ENCODE measurements at regions not wholly inside any gene's neighbourhood (a gene's known extent, or its start where the extent isn't known, plus 50 kb on each side); places are given as distances from the start of the nearest gene placed in this dataset.
"Not testable (repeated sequence)": the region's sequence is repeated elsewhere in the genome, so short reads cannot be mapped to it uniquely, and the experiment has no call there.

DNA sequence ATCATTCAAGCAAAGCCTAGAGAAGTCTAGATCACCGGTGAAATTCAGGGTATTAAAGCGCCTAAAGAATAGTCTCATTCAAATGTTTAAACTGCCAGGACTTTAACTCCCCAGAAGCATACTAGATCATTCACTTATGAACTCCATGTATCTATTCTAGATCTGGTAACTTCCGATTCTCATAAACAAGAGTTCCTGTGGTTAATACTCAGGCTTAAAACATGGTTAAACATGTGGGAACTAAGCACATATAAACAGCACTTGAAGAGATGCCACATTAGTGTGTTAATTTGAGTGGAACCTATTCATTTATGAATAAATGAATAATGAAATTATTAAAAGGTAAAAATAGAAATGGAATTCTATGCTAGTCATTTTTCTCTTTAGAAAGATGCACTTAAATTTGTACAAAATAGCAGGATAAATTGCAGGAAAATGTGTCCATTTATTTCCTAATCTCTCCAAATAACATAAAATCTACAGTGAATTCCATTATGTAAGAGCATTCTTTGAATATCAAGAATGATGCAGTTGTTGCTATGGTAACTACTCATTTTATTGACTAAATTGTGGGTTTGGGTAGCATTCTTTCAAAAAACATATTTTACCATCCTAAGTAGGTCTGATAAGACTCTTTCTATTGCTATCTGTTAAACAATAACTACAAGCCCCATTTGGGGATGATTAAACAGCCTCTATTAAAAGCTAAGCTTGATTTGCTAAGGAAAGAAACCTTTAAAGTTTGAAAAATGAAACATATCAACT is 147.6 kb upstream of the TMEM168 start:
- no peak for DNase-seq (ENCODE audit: low spot score)

DNA sequence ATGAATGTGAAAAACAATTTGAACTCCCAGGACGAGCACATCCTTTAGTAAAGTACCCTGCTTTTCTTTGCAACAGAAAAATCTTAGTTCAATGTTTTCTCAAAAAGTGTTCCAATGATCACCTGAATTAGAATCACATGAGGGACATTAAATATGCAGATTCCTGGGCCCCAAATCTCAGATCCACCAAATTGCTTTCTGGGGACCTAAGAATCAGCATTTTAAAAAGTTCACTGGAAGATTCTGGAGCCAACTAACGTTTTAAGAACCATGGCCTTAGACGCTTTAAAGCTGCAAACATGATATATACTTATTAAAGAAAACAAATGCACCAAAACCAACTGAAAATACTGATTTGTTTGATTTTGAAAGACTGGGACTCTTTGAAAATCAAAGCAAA is 143.4 kb upstream of the TMEM168 start:
- DNase-seq (ENCODE audit: low spot score) = no peak

DNA sequence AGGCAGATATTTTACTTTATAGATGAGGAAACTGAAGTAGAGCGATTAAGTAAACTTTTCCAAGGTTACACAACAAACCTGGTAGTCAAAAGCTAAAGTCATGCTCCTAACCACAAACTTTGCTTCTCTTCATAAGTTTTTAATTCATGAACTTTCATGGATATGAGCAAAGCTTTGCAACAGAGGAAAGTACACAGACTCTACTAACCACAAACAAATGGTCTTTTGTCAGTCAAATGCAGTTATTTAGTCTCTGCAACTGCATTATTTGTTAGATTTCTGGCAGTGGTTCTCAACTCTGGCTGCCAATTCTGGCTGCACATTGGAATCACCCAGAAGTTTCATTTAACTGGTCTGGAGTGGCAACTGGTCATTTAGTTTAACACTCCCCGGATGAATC is 140.6 kb upstream of the TMEM168 start:
- DNase-seq (ENCODE audit: low spot score) = no peak

DNA sequence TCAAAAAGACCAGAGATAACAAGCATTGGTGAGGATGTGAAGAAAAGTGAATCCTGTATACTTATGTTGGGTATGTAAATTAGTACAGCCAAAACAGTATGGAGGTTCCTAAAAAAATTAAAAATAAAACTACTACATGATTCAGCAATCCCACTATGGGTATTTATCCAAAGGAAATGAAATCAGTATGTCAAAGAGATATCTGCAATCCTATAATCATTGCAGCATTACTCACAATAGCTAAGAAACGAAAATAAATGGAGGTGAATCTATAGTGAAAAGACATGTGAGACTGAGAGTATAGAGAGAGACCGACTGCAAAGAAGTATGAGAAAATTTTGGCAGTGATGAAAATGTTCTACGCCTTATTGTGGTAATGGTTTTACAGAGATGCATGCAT is 139.2 kb upstream of the TMEM168 start:
- no peak for DNase-seq (ENCODE audit: low spot score)

DNA sequence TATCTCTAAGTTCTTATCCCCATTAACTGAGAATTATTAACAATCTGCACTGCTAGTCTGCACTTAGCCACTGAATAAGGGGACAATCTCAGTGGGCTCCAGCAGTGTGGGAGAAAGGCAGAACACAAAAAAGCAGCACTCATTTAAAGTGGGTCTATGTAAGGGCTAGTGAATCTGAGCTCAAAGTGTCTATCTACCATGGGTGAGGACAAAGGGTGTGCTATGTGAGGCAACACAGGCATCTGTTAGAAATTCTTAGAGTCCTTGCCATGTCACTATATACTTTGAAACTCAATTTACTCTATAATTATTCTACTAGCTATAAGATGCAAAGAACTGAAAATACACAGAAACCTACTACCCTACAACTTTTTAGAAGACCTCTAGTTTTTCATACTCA is 135.8 kb upstream of the TMEM168 start:
- no peak for DNase-seq (ENCODE audit: low spot score)

DNA sequence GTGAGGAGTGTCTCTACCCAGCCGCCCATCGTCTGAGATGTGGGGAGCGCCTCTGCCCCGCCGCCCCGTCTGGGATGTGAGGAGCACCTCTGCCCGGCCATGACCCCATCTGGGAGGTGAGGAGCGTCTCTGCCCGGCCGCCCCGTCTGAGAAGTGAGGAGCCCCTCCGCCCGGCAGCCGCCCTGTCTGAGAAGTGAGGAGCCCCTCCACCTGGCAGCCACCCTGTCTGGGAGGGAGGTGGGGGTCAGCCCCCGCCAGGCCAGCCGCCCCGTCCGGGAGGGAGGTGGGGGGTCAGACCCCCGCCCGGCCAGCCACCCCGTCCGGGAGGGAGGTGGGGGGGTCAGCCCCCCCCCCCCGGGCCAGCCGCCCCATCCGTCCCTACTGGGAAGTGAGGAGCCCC is 132.4 kb upstream of the TMEM168 start:
- not testable (repeated sequence) for DNase-seq (ENCODE audit: low spot score)

DNA sequence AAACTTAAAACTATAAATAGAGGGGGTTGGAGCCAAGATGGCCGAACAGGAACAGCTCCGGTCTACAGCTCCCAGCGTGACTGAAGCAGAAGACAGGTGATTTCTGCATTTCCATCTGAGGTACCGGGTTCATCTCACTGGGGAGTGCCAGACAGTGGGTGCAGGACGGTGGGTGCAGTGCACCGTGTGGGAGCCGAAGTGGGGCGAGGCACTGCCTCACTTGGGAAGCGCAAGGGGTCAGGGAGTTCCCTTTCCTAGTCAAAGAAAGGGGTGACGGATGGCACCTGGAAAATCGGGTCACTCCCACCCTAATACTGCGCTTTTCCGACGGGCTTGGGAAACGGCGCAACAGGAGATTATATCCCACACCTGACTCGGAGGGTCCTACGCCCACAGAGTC is 126.2 kb upstream of the TMEM168 start:
- DNase-seq (ENCODE audit: low spot score) = not testable (repeated sequence)

DNA sequence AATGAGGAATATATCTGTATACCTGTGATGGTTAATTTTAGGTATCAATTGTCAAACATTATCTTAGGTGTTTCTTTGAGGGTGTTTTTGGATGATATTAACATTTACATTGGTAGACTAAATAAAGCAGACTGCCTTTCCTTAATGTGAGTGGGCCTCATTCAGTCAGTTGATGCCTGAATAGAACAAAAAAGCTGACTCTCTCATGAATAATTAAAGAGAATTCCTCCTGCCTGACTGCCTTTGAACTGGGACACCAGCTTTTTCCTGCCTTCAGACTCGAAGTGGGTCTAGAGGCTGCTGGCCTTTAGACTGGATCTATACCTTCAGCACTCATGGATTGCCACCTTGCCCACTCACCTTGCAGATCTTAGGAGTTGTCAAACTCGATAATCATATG is 117.9 kb upstream of the TMEM168 start:
- no peak for DNase-seq (ENCODE audit: low spot score)

DNA sequence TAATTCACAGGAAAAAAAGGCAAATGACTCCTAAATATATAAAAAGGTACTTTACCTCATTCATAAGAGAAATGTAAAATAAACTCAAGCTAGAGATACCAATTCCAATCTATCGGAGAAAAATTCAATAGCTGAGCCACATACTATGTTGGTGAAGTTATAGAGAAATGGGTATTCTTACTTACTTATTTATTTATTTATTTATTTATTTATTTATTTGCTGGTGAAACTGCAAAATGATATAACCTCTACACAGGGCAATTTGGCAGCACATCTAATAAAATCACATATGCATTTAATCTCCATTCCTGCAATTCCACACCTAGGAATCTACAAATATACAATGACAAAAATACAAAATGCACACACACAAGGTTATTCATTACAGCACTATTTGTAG is 117.5 kb upstream of the TMEM168 start:
- DNase-seq (ENCODE audit: low spot score) = no peak

DNA sequence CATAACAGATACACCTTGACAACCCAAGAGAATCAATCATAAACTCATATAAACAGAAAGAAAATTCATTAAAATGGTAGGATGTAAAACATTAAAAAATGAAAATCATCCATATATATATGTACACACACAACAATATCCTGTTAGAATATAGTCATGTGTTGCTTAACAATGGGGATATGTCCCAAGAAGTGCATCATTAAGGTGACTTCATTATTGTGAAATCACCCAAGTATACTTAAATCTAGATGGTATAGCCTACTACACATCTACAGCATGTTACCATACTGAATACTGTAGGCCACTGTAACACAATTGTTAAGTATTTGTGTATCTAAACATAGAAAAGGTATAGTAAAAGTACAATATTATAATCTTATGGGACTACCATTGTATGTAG is 115.8 kb upstream of the TMEM168 start:
- no peak for DNase-seq (ENCODE audit: low spot score)

DNA sequence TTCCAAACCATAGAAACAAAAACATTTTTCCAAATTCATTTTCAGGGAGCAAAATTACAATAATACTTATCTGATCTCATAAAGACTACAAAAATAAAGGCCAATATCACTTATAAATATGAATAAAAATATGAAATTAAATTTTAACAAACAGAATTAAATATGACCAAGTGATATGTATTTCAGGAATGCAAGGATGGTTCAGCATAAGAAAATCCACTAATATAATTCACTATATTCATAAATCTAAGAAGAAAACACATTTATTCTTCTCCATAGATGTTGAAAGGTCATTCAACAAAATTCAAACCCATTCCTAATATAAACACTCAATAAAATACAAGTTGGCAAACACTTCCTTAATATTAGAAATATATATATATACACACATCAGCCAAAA is 115.2 kb upstream of the TMEM168 start:
- DNase-seq (ENCODE audit: low spot score) = no peak

DNA sequence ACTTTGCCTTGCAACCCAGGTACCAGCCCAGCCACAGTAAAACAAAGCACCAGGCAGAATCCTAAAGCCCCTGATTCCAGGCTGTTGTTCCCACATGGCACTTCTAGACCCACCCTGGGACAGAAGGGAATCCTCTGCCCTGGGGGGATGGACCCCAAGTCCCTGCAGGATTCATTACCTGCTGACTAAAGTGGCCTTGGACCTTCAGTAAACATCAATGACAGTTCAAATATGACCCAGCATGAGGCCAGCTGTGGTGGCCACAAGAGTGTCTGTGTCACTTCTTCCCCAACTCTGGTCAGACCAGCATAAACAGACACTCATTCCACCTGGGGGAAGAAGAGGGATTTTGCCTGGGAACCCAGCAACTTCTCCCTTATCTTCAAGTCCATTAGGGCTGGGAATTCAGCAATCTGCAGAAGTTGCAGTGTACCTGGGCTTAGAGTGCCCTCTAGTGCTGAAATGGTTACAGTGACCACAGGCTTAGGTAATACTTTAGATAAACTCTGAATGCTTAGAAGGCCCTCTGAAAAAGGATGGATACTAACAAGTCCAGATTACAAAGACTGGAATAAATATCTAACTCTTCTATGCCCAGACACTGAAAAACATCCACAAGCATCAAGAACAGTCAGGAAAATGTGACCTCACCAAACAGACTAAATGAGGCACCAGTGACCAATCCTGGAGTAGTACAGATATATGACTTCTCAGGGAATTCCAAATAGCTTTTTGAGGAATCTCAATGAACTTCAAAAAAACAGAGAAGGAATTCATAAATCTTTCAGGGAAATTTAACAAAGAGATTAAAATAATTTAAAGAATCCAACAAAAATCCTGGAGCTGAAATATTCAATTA is 108.5 kb upstream of the TMEM168 start:
- peak; percentile 73 for DNase-seq (ENCODE audit: low spot score)

DNA sequence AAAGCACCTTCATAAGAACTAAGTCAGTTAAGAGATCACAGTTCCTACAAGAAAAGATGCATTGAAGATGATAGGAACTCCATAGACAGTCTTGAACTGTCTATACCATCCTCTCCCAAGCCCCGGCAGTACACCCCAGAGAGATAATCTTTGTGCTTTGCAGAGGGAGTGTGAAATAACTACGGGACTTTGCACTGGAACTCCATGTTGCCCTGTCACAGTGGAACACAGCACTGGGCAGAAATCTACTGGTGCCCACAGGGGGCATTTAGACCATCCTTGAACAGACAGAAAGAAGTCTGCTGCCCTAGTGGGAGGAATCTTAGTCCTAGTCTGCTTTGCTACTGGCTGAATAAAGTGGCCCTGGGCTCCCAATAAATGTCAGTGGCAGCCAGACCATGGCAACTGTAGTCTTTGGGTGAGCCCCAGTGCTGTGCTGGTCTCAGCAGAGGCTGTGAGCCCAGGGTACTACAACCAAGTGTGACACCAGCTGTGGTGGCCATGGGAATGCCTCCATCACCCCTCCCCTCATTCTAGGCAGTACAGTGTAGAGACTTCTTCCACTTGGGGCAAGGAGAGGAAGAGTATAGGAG is 107.7 kb upstream of the TMEM168 start:
- no peak for DNase-seq (ENCODE audit: low spot score)

DNA sequence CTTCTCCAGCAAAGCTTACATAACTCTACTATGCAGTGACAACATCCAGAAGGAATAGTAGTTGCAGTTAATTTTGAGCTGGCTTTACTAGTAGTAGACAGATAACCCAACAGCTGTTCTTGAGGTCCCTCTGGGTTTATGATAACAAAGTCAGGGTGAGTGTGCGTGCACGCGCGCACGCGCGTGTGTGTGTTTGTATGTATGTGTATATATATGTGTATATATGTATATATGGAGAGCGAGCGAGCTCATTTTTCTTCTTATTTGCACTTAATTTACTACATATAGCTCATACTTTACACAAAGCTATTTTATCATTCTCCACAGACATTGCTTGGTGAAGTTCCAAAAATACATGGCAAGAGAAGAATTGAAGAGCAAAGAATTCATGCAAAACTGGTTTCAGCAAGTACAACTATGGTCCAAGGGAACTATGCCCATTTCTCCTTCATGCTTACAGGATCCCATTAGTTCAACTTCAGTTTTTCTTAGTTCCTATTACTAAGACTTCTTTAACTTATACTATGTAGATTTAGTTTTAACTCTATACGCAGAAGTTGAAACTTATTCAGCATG is 105.9 kb upstream of the TMEM168 start:
- DNase-seq (ENCODE audit: low spot score) = no peak

DNA sequence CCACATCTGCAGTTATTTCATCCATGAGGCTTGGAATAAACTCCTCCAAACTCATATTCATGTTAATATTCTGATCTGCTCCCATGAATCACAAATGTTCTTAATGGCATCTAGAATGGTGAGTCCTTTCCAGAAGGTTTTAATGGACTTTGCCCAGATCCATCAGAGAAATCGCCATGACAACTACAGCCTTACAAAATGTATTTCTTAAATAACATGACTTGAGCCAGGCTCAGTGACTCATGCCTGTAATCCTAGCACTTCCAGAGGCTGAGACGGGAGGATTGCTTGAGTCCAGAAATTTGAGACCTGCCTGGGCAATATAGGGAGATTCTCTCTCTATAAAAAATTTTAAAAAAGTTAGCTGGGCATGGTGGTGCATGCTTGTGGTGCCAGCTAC is 102.1 kb upstream of the TMEM168 start:
- DNase-seq (ENCODE audit: low spot score) = peak; percentile 3

DNA sequence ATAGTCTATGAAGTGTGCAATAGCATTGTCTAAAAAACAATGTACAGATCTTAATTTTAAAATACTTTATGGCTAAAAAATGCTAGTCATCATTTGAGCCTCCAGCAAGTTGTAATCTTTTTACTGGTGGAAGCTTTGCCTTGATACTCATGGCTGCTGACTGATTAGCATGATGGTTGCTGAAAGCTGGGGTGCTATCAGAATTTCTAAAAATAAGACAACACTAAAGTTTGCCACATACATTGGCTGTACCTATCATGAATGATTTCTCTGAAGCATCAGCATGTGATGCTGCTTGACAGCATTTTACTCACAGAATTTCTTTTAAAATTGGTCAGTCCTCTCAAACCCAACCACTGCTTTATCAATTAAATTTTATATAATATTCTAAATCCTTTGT is 101.5 kb upstream of the TMEM168 start:
- no peak for DNase-seq (ENCODE audit: low spot score)

DNA sequence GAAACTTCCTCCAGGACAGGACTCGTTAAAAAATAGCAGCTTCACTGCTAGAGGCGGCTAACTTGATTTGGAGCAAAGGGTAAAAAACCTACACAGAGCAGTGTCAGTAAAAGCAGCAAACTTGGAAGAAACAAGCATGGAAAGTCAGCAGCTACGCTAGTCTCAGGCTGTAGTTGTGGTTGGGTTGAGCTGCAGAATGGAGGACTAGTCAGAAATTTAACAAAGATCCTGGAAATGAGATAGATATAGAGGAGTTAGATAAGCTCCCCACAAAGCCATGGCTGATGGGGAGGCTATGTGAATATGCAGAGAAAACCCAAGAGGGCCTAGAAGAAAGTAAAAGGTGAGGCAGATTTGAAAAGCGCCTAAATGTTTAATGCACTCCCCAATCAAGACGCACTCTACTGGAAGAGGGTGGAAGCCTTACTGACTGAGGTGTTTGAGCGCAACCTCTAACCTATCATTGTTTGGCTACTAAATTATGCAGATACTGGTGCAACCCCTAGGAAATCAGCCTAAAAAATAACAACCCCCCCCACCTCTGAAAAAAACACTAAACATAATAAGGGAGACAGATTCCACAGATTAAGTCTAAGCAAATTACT is 99.7 kb upstream of the TMEM168 start:
- no peak for DNase-seq (ENCODE audit: low spot score)

DNA sequence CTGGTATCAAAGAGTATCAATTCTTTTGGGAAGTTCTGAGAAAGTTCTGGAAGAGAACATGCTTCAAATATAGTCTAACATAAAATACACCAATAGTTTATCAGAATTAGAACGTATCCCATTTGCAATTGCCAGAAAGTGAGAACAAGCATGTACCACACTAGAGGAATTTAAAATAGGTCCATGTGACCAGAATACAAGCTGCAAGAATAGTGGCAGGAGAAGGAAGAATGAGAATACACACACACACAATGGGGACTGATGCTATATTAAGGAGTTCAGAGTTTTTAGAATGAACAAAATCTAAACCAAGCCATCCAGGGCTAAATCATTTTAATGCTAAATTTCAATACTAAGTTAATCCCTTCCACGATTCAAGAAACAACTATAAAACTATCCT is 99.1 kb upstream of the TMEM168 start:
- DNase-seq (ENCODE audit: low spot score) = no peak

DNA sequence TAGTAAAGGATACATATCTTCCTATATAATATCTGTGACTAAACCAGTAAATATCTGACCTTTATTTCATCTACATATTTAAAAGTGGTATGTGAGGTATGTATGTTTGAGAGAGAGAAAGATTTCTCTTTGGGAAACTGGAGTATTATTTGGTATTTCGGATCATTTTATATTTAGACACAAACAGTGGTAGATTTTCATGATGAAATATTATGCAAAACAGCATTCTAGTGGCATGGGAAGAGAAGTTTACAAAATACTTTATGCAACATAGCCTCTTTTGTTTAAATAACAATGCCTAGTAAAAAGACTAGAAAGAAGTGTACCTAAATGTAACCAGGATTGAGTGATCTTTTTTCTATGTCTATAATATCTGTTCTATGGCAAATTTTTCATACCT is 98.6 kb upstream of the TMEM168 start:
- DNase-seq (ENCODE audit: low spot score) = no peak

DNA sequence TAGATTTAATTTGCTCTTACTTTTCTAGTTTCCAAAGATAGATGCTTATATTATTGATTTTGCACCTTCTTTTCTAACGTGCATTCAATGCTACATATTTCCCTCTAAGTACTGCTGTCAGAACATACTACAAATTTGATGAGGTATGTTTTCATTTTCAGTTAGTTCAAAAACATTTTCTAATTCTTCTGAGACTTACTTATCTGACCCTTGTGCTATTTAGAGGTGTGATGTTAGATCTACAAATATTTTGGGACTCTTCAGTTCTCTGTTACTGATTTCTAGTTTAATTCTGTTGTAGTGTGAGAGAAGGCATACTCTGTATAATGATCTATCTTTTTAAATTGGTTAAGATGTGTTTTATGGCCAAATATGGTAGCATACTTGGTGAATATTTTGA is 97.8 kb upstream of the TMEM168 start:
- no peak for DNase-seq (ENCODE audit: low spot score)

DNA sequence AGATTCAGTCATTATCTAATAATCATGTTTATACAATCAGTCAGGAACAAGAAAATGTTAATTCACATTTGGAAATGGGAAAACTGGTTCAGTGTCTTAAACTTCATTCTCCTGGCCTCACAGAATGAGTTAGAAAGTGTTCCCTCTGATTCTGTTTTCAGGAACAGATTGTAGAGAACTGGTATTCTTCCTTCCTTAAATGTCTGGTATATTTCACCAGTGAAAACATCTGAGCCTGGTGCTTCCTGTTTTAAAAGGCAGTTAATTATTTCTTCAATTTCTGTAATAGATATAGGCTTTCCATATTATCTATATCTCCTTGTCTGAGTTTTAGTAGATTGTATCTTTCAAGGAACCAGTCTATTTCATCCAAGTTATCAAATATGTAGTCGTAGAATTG is 97.1 kb upstream of the TMEM168 start:
- no peak for DNase-seq (ENCODE audit: low spot score)

DNA sequence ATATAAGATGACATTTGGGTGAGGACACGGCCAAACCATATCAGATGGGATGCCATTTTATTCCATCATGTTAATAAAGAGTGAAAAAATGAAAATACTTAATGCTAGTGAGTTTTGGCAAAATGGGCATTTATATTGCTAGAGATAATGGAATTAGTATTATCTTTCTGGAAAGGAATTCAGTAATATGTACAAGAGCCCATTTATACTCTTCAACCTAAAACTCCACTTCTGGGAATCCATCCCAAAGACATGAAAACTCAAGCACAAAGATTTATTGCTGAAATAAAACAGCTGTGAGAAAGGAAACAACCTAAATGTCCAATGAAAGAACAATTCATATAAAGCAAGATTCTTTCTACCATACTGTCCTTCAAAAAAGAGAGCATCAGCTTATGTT is 96.0 kb upstream of the TMEM168 start:
- DNase-seq (ENCODE audit: low spot score) = no peak

All from A172 (cell line).